Epithelial cell of esophagus (primary cell): ENCODE measurements at regions not wholly inside any gene's neighbourhood (a gene's known extent, or its start where the extent isn't known, plus 50 kb on each side); places are given as distances from the start of the nearest gene placed in this dataset.

ENCODE experiments used
- DNase-seq: peaks from one replicate; pipeline ENCODE4 v3.0.0; 2010; ENCODE audit warnings: low read depth
- H3K4me3 ChIP-seq: 2 replicates; pipeline ENCODE4 v1.5.1; 2011; ENCODE audit warnings: mild to moderate bottlenecking, low read length, control low read depth
- TF ChIP-seq, protein P1 (sequence below): IDR thresholded peaks from 2 replicates; pipeline ENCODE4 v1.5.1; 2011; ENCODE audit warnings: low read depth, mild to moderate bottlenecking, low read length, control low read depth, inconsistent platforms; ENCODE audit not compliant: insufficient read depth; ENCODE audit errors: missing control alignments

- DNase-seq = peak; percentile 81
- no peak overlapping the region for H3K4me3 ChIP-seq
- TF ChIP-seq, protein P1, sequence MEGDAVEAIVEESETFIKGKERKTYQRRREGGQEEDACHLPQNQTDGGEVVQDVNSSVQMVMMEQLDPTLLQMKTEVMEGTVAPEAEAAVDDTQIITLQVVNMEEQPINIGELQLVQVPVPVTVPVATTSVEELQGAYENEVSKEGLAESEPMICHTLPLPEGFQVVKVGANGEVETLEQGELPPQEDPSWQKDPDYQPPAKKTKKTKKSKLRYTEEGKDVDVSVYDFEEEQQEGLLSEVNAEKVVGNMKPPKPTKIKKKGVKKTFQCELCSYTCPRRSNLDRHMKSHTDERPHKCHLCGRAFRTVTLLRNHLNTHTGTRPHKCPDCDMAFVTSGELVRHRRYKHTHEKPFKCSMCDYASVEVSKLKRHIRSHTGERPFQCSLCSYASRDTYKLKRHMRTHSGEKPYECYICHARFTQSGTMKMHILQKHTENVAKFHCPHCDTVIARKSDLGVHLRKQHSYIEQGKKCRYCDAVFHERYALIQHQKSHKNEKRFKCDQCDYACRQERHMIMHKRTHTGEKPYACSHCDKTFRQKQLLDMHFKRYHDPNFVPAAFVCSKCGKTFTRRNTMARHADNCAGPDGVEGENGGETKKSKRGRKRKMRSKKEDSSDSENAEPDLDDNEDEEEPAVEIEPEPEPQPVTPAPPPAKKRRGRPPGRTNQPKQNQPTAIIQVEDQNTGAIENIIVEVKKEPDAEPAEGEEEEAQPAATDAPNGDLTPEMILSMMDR = no peak
These were observed 267.3 kb downstream of the MTX2 start for GRCh38 chr2:176536439-176537133.

GRCh38 chr2:176537932-176538331 lies 268.7 kb downstream of the MTX2 start:
- TF ChIP-seq, protein P1 = no peak

DNA sequence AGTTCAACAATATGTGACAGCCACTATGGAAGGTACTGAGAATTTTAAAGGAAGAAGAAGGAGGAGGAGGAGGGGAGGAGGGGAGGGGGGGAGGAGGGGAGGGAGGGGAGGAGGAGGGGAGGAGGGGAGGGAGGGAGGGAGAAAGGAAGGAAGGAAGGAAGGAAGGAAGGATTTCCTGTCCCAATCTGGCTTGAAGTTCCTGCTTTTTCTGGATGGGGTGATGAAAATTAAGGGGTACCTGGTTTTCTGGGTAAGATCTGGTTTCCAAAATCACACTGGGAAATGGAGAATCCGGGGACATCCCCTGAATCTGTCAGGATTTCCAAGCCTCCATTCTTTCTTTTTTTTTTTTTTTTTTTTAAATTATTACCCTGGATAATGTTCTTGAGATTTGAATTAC lies 271.8 kb downstream of the MTX2 start:
- no peak overlapping the region for H3K4me3 ChIP-seq
- DNase-seq = no peak
- TF ChIP-seq, protein P1 = no peak

More at GRCh38 chr2:176537932-176538331, 268.7 kb downstream of the MTX2 start:
- no peak overlapping the region for H3K4me3 ChIP-seq
- DNase-seq = no peak

- DNase-seq = no peak
- TF ChIP-seq, protein P1 = no peak
- H3K4me3 ChIP-seq = no peak overlapping the region
These were observed 273.2 kb downstream of the MTX2 start for GRCh38 chr2:176542476-176542875.

- TF ChIP-seq, protein P1 = no peak
These were observed 275.3 kb downstream of the MTX2 start for GRCh38 chr2:176544557-176544956.

GRCh38 chr2:176544991-176545956 lies 276.0 kb downstream of the MTX2 start:
- DNase-seq = no peak
- TF ChIP-seq, protein P1 = no peak
- no peak overlapping the region for H3K4me3 ChIP-seq

More at GRCh38 chr2:176544557-176544956, 275.3 kb downstream of the MTX2 start:
- H3K4me3 ChIP-seq = no peak overlapping the region
- DNase-seq = no peak
